ENCODE measurements at regions not wholly inside any gene's neighbourhood (a gene's known extent, or its start where the extent isn't known, plus 50 kb on each side); places are given as distances from the start of the nearest gene placed in this dataset.

GRCh38 chrX:20333672-20334071 lies 67.0 kb upstream of the RPS6KA3 start:
- intact Hi-C loops (cut with micrococcal nuclease; ENCODE audit: unreplicated experiment), result no loop called here
- TF ChIP-seq EZH2phosphoT487 (IDR thresholded peaks at IDR 0.05; ENCODE audit: borderline replicate concordance, low read depth, low read length) (no peak), CTCF (conservative IDR thresholded peaks at IDR 0.05; ENCODE audit: low read length) (no peak)
- no peaks in the 10 kb centered on the region for H3K4me1 ChIP-seq (ENCODE audit: insufficient read depth, low read length, poor library complexity, severe bottlenecking)
- H3K4me2 ChIP-seq (ENCODE audit: low read length), result no peak overlapping the region
- H2AFZ ChIP-seq (ENCODE audit: low read length), result no peak overlapping the region
- no peaks in the 10 kb centered on the region for H3K9me2 ChIP-seq (ENCODE audit: insufficient read depth, low read length)
- H3K27ac ChIP-seq (ENCODE audit: low read depth, low read length, poor library complexity, severe bottlenecking), result no peak overlapping the region
- no peaks in the 10 kb centered on the region for H3K9me3 ChIP-seq (ENCODE audit: low read length)
- ChIA-PET POLR2A (interaction anchor here (0.7 kb wide), 1 partner anchor 117 kb away, joined by 3 read pairs; no protein-coding TSS in a partner anchor), CTCF (ENCODE audit: unreplicated experiment) (no interaction called here)
- no peaks in the 10 kb centered on the region for H4K20me1 ChIP-seq (ENCODE audit: insufficient read depth, low read length)
- H3K4me3 ChIP-seq (ENCODE audit: low read depth, low read length, poor library complexity, severe bottlenecking), result no peak overlapping the region
- no peak for DNase-seq (ENCODE audit: low spot score)
- H3K79me2 ChIP-seq (ENCODE audit: insufficient read depth, low read depth, low read length), result no peaks in the 10 kb centered on the region
- no peaks in the 10 kb centered on the region for H3K36me3 ChIP-seq (ENCODE audit: insufficient read depth, low read length)
- no TSS peak for BruUV-seq (replicated peaks)

- no peaks in the 10 kb centered on the region for H3K9me3 ChIP-seq (ENCODE audit: low read length)
- DNase-seq (ENCODE audit: low spot score), result no peak
- BruUV-seq (replicated peaks), result no TSS peak
- no peaks in the 10 kb centered on the region for H3K36me3 ChIP-seq (ENCODE audit: insufficient read depth, low read length)
- H3K9me2 ChIP-seq (ENCODE audit: insufficient read depth, low read length), result no peaks in the 10 kb centered on the region
- TF ChIP-seq EZH2phosphoT487 (IDR thresholded peaks at IDR 0.05; ENCODE audit: borderline replicate concordance, low read depth, low read length) (no peak), CTCF (conservative IDR thresholded peaks at IDR 0.05; ENCODE audit: low read length) (no peak)
- intact Hi-C loops (cut with micrococcal nuclease; ENCODE audit: unreplicated experiment), result no loop called here
- no peaks in the 10 kb centered on the region for H3K79me2 ChIP-seq (ENCODE audit: insufficient read depth, low read depth, low read length)
- H3K4me3 ChIP-seq (ENCODE audit: low read depth, low read length, poor library complexity, severe bottlenecking), result no peak overlapping the region
- ChIA-PET POLR2A (no interaction called here), CTCF (ENCODE audit: unreplicated experiment) (no interaction called here)
- H3K4me2 ChIP-seq (ENCODE audit: low read length), result no peak overlapping the region
- no peaks in the 10 kb centered on the region for H4K20me1 ChIP-seq (ENCODE audit: insufficient read depth, low read length)
- H3K4me1 ChIP-seq (ENCODE audit: insufficient read depth, low read length, poor library complexity, severe bottlenecking), result no peaks in the 10 kb centered on the region
- H2AFZ ChIP-seq (ENCODE audit: low read length), result no peak overlapping the region
- no peak overlapping the region for H3K27ac ChIP-seq (ENCODE audit: low read depth, low read length, poor library complexity, severe bottlenecking)
Observed at GRCh38 chrX:20330545-20330944, 63.8 kb upstream of the RPS6KA3 start.

- no TSS peak for BruUV-seq (replicated peaks)
- TF ChIP-seq EZH2phosphoT487 (IDR thresholded peaks at IDR 0.05; ENCODE audit: borderline replicate concordance, low read depth, low read length) (no peak), CTCF (conservative IDR thresholded peaks at IDR 0.05; ENCODE audit: low read length) (no peak)
- H3K4me1 ChIP-seq (ENCODE audit: insufficient read depth, low read length, poor library complexity, severe bottlenecking), result no peaks in the 10 kb centered on the region
- ChIA-PET CTCF (ENCODE audit: unreplicated experiment) (no interaction called here), POLR2A (interaction anchor here (0.7 kb wide), 1 partner anchor 531 kb away, joined by 3 read pairs; no protein-coding TSS in a partner anchor)
- H3K9me2 ChIP-seq (ENCODE audit: insufficient read depth, low read length), result no peaks in the 10 kb centered on the region
- no peak overlapping the region for H3K4me2 ChIP-seq (ENCODE audit: low read length)
- no peak for DNase-seq (ENCODE audit: low spot score)
- H3K9me3 ChIP-seq (ENCODE audit: low read length), result no peaks in the 10 kb centered on the region
- H3K27ac ChIP-seq (ENCODE audit: low read depth, low read length, poor library complexity, severe bottlenecking), result no peak overlapping the region
- no peaks in the 10 kb centered on the region for H3K79me2 ChIP-seq (ENCODE audit: insufficient read depth, low read depth, low read length)
- H3K36me3 ChIP-seq (ENCODE audit: insufficient read depth, low read length), result no peaks in the 10 kb centered on the region
- H2AFZ ChIP-seq (ENCODE audit: low read length), result no peak overlapping the region
- intact Hi-C loops (cut with micrococcal nuclease; ENCODE audit: unreplicated experiment), result loop anchor here (5.0 kb wide), 1 partner anchor 77 kb away; no protein-coding TSS in a partner anchor
- no peaks in the 10 kb centered on the region for H4K20me1 ChIP-seq (ENCODE audit: insufficient read depth, low read length)
- no peak overlapping the region for H3K4me3 ChIP-seq (ENCODE audit: low read depth, low read length, poor library complexity, severe bottlenecking)
Observed at GRCh38 chrX:20329435-20329834, 62.7 kb upstream of the RPS6KA3 start.
